GM21526 (cell line): ENCODE measurements at regions not wholly inside any gene's neighbourhood (a gene's known extent, or its start where the extent isn't known, plus 50 kb on each side); places are given as distances from the start of the nearest gene placed in this dataset.
"Not testable (repeated sequence)": the region's sequence is repeated elsewhere in the genome, so short reads cannot be mapped to it uniquely, and the experiment has no call there.

ENCODE experiments used
- ATAC-seq: cut with Tn5 transposase; IDR thresholded peaks from one replicate; pipeline ENCODE4 v1.9.1; 2021; ENCODE audit warnings: moderate library complexity; ENCODE audit not compliant: unreplicated experiment, low FRiP score

- ATAC-seq: no peak
Observed at GRCh38 chr7:91609525-91609924, 271.0 kb downstream of the MTERF1 start.

GRCh38 chr7:91614431-91614830 lies 266.1 kb downstream of the MTERF1 start:
- ATAC-seq: no peak

GRCh38 chr7:91618776-91619765 lies 261.4 kb downstream of the MTERF1 start:
- ATAC-seq: no peak

DNA sequence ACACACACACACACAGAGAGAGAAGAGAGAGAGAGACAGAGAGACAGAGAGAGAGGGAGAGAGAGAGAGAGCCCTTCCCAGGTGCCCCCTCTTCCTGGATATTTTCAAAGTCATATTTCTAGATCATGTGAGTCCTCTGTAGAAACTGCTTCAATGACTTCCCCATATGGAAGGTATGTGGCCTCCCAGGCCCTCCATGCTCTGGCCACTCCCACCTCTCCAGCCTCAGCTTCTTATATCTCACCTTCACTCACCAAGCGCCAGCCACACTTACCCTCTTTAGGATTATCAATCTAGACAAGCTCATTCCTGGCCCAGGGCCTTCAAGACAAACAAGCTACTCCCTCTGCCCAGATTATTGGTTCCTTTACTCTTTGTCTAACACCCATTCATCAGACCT lies 259.7 kb downstream of the MTERF1 start:
- ATAC-seq: no peak

DNA sequence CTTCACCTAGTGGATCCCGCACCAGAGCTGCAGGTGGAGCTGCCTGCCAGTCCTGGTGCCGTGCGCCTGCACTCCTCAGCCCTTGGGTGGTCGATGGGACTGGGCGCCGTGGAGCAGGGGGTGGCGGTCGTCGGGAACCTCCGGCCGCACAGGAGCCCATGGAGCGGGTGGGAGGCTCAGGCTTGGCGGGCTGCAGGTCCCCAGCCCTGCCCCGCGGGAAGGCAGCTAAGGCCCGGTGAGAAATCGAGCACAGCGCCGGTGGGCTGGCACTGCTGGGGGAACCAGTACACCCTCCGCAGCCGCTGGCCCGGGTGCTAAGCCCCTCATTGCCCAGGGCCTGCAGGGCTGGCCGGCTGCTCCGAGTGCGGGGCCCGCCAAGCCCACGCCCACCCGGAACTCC lies 253.2 kb downstream of the MTERF1 start:
- ATAC-seq: not testable (repeated sequence)

DNA sequence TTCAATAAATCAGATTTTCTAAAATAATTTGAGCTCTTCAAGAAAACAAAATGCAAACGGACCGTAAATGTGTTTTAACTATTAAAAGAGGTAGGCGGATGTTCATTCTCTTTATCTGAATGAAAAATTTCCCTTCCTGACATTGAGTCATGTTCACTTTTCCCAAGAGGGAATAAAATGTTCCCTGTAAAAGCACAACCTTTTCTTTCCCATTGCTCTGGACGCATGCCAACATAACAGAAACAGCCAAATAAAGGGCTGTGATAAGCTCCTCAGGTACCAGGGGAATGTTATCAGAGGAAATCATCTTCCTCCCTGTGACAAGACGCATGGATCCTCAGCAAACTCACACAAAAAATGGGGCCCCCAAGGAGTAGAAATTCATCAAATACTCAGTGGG lies 251.8 kb downstream of the MTERF1 start:
- no peak for ATAC-seq

- no peak for ATAC-seq
Observed at GRCh38 chr7:91630581-91631380, 249.7 kb downstream of the MTERF1 start.

- no peak for ATAC-seq
Observed at GRCh38 chr7:91632234-91632940, 248.1 kb downstream of the MTERF1 start.

GRCh38 chr7:91633013-91633441 lies 247.5 kb downstream of the MTERF1 start:
- no peak for ATAC-seq

DNA sequence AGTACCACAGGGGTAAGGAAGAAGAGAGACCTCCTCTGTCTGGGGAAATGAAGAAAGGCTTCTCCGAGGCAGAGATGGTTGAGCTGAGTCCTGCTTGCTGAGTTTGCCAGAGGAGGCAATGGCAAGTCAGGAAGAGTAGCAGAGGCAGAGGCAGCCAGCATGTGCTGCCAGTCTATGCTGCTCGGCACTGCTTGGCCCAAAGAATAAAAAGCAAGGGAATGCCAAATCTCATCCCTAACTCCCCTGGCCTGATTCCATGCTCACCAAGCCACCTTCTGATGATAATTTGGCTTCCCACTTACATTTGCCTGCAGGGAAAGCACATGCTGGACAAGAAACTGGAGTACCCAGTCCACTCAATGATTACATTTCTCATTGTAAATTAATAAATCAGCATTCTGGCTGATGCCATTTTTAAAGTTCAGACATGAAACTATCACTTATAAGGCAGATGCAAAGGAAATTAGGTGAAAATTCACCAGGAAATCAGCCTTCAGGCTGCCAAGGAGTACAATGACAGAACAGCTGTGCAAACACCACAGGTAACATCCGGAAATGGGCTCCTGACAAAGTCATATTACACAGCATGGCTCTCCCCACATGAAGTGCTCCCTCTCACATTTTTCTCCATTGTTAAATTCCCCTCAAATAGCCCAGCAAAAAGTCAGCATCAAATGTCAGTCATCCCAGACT lies 245.9 kb downstream of the MTERF1 start:
- ATAC-seq: no peak

- peak; percentile 64 for ATAC-seq
Observed at GRCh38 chr7:91636129-91636724, 244.3 kb downstream of the MTERF1 start.

- no peak for ATAC-seq
Observed at GRCh38 chr7:91636728-91637127, 243.8 kb downstream of the MTERF1 start.

GRCh38 chr7:91644256-91644655 lies 236.2 kb downstream of the MTERF1 start:
- no peak for ATAC-seq

GRCh38 chr7:91645542-91645941 lies 235.0 kb downstream of the MTERF1 start:
- no peak for ATAC-seq

DNA sequence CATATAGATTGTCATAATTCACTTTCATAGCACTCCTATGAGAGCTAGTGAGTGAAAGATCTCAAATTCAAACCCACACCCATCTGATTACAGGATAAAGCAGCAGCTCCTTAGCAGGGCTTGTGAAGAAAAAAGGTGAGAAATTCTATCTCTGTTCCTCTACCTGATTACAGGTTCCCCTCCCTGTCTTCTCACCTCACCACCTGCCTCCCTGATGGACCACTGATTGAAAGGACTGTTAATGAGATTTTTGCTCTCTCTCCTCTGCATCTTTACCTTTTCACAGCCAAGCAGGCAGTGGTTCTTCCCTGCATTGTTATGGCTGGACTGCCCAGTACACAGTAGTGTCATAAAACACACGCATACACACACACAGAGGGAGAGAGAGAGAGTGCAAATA lies 228.5 kb downstream of the MTERF1 start:
- ATAC-seq: no peak

DNA sequence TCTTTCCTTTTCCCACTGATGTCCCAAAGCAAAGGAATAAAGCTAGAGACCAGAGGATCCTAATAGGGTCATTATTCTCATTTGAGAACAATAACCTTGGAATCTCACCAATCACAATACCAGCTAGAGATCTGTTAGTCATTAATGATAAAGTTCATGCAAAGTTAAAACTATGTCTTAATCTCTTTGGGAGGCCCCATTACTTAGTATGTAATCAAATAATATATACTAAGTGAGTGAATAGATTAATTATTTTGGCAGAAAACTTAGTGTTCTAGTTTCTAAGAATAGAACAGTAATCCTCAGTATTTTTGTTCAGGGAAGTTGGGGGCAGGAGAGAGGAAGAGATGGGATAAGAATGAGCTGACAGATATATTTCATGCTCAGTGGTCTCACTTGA lies 227.2 kb downstream of the MTERF1 start:
- no peak for ATAC-seq

- no peak for ATAC-seq
Observed at GRCh38 chr7:91655656-91656055, 224.8 kb downstream of the MTERF1 start.

- ATAC-seq: no peak
Observed at GRCh38 chr7:91656541-91657482, 223.7 kb downstream of the MTERF1 start.
